K562 (cell line): ENCODE measurements at regions not wholly inside any gene's neighbourhood (a gene's known extent, or its start where the extent isn't known, plus 50 kb on each side); places are given as distances from the start of the nearest gene placed in this dataset.

ENCODE experiments used
- ATF2 ChIP-seq: sonication (generic); formaldehyde crosslinking; IDR thresholded peaks from 2 replicates; pipeline ENCODE4 v1.8.1; 2022; ENCODE audit warnings: missing genetic modification reagents
- BCOR ChIP-seq: fragments of 450-650 bp; IDR thresholded peaks from 2 replicates; pipeline ENCODE4 v1.6.1; 2016
- DNMT1 ChIP-seq: fragments of 450-650 bp; IDR thresholded peaks from 2 replicates; pipeline ENCODE4 v1.6.1; 2016; ENCODE audit warnings: antibody characterized with exemption, mild to moderate bottlenecking
- FOXO4 ChIP-seq: fragments of 450-650 bp; formaldehyde crosslinking; IDR thresholded peaks from 2 replicates; pipeline ENCODE4 v1.4.0; 2020; ENCODE audit warnings: mild to moderate bottlenecking, moderate library complexity
- MBD1 ChIP-seq: fragments of 250-450 bp; sonication (Bioruptor Pico); IDR thresholded peaks from 2 replicates; pipeline ENCODE4 v1.8.0; 2022; ENCODE audit warnings: inconsistent platforms
- MECOM ChIP-seq: fragments of 250-450 bp; sonication (Bioruptor Pico); IDR thresholded peaks from 2 replicates; pipeline ENCODE4 v1.8.0; 2022; ENCODE audit warnings: inconsistent platforms
- MEF2A ChIP-seq: IDR thresholded peaks from 2 replicates; pipeline ENCODE4 v1.6.1; 2011; ENCODE audit warnings: low read depth, mild to moderate bottlenecking, low read length, moderate library complexity; ENCODE audit not compliant: control insufficient read depth
- MEIS2 ChIP-seq: fragments of 450-650 bp; IDR thresholded peaks from 2 replicates; pipeline ENCODE4 v1.6.1; 2014; ENCODE audit warnings: mild to moderate bottlenecking; ENCODE audit not compliant: partially characterized antibody
- MNT ChIP-seq, 2 experiments: fragments of 450-650 bp; conservative IDR thresholded peaks; 2 replicates each; pipeline ENCODE4 v1.6.1; 2017; ENCODE audit warnings: mild to moderate bottlenecking in 2 of 2, moderate library complexity in 2 of 2
- NONO ChIP-seq, 2 experiments: fragments of 200-400 bp in 1 of 2; fragments of 450-650 bp in 1 of 2; formaldehyde crosslinking in 1 of 2; IDR thresholded peaks; 2 replicates each; pipeline ENCODE4 v1.6.1; 2017; ENCODE audit warnings: low read depth in 2 of 2, mild to moderate bottlenecking in 2 of 2, moderate library complexity in 2 of 2, low read length in 1 of 2
- RBM14 ChIP-seq: fragments of 200-400 bp; formaldehyde crosslinking; IDR thresholded peaks from 2 replicates; pipeline ENCODE4 v1.6.1; 2018; ENCODE audit warnings: low read depth, mild to moderate bottlenecking, low read length, moderate library complexity, borderline replicate concordance; ENCODE audit not compliant: insufficient read depth
- STAG1 ChIP-seq: sonication (generic); formaldehyde crosslinking; IDR thresholded peaks from 2 replicates; pipeline ENCODE4 v1.5.0; 2020; ENCODE audit warnings: missing genetic modification reagents, borderline replicate concordance
- TAF7 ChIP-seq: fragments of 450-650 bp; IDR thresholded peaks from 2 replicates; pipeline ENCODE4 v1.6.1; 2016; ENCODE audit warnings: missing genetic modification characterization, missing compliant biosample characterization
- TCF7 ChIP-seq: sonication (generic); IDR thresholded peaks from 2 replicates; pipeline ENCODE4 v1.6.1; 2016; ENCODE audit warnings: antibody characterized with exemption, borderline replicate concordance
- TFAP4 ChIP-seq: sonication (generic); formaldehyde crosslinking; IDR thresholded peaks from 2 replicates; pipeline ENCODE4 v1.8.0; 2022; ENCODE audit warnings: missing genetic modification reagents, mild to moderate bottlenecking, moderate library complexity, borderline replicate concordance
- ZNF121 ChIP-seq: sonication (generic); formaldehyde crosslinking; conservative IDR thresholded peaks from 2 replicates; pipeline ENCODE4 v1.8.0; 2022; ENCODE audit warnings: missing genetic modification reagents
- ZNF124 ChIP-seq: sonication (generic); formaldehyde crosslinking; IDR thresholded peaks from 2 replicates; pipeline ENCODE4 v1.8.1; 2022; ENCODE audit warnings: missing genetic modification reagents
- ZNF3 ChIP-seq: fragments of 250-450 bp; sonication (Bioruptor Pico); IDR thresholded peaks from 2 replicates; pipeline ENCODE4 v1.5.0; 2021; ENCODE audit warnings: mild to moderate bottlenecking, moderate library complexity
- ZNF324 ChIP-seq: fragments of 250-450 bp; sonication (Bioruptor Pico); IDR thresholded peaks from 2 replicates; pipeline ENCODE4 v1.4.0; 2020; ENCODE audit warnings: mild to moderate bottlenecking
- ZNF551 ChIP-seq: fragments of 250-450 bp; sonication (Bioruptor Pico); IDR thresholded peaks from 2 replicates; pipeline ENCODE4 v1.5.0; 2021; ENCODE audit warnings: mild to moderate bottlenecking, moderate library complexity
- ZNF583 ChIP-seq: fragments of 250-450 bp; sonication (Bioruptor Pico); IDR thresholded peaks from 2 replicates; pipeline ENCODE4 v1.4.0; 2020
- ZNF77 ChIP-seq: fragments of 250-450 bp; sonication (Bioruptor Pico); IDR thresholded peaks from 2 replicates; pipeline ENCODE4 v1.5.0; 2020
- ZSCAN32 ChIP-seq: fragments of 450-650 bp; formaldehyde crosslinking; IDR thresholded peaks from 2 replicates; pipeline ENCODE4 v1.4.0; 2020; ENCODE audit warnings: mild to moderate bottlenecking, moderate library complexity

- no peak for TF ChIP-seq ATF2 (CRISPR knock-in tag)
- no peak for TF ChIP-seq NONO (IDR thresholded peaks at IDR 0.05; ENCODE audit: low read depth in 2 of 2, low read length in 1 of 2)
- TF ChIP-seq ZNF551 (CRISPR knock-in tag) = no peak
- TF ChIP-seq ZNF121 = no peak
- TF ChIP-seq MBD1 = no peak
- no peak for TF ChIP-seq ZNF583
- TF ChIP-seq TFAP4 (CRISPR knock-in tag) = no peak
- TF ChIP-seq MEIS2 = peak; percentile 33
- TF ChIP-seq MEF2A = no peak
- peak; percentile 74 for TF ChIP-seq MECOM (CRISPR knock-in tag)
- TF ChIP-seq ZNF77 (CRISPR knock-in tag) = no peak
- no peak for TF ChIP-seq ZNF324 (CRISPR knock-in tag)
- TF ChIP-seq ZNF3 (CRISPR knock-in tag) = no peak
- TF ChIP-seq TAF7 (tag) = no peak
- TF ChIP-seq RBM14 = no peak
- no peak for TF ChIP-seq DNMT1
- TF ChIP-seq ZSCAN32 (CRISPR knock-in tag) = no peak
- no peak for TF ChIP-seq STAG1
- no peak for TF ChIP-seq FOXO4
- no peak for TF ChIP-seq TCF7
- TF ChIP-seq ZNF124 = no peak
- peak in 1 of 2 experiments; percentile 38; a peak in 1 of 4 replicates for TF ChIP-seq MNT (conservative IDR thresholded peaks at IDR 0.05)
- no peak; the same call in 1 of the 2 replicates for TF ChIP-seq BCOR
These were observed 207.4 kb upstream of the HES1 start (continued) for GRCh38 chr3:193928354-193929209.
